WI38 (cell line): ENCODE measurements at regions not wholly inside any gene's neighbourhood (a gene's known extent, or its start where the extent isn't known, plus 50 kb on each side); places are given as distances from the start of the nearest gene placed in this dataset.

Source experiments
- H3K4me3 ChIP-seq: 2 replicates; pipeline ENCODE4 v1.5.1; 2011; ENCODE audit warnings: low read depth, mild to moderate bottlenecking, control low read depth, low read length
- TF ChIP-seq, protein P1 (sequence below): IDR thresholded peaks from 2 replicates; pipeline ENCODE4 v1.5.1; 2012; ENCODE audit warnings: low read depth, mild to moderate bottlenecking, control low read depth, low read length

GRCh38 chr13:27005976-27006518 lies 165.6 kb downstream of the USP12 start:
- no peak overlapping the region for H3K4me3 ChIP-seq
- TF ChIP-seq, protein P1, sequence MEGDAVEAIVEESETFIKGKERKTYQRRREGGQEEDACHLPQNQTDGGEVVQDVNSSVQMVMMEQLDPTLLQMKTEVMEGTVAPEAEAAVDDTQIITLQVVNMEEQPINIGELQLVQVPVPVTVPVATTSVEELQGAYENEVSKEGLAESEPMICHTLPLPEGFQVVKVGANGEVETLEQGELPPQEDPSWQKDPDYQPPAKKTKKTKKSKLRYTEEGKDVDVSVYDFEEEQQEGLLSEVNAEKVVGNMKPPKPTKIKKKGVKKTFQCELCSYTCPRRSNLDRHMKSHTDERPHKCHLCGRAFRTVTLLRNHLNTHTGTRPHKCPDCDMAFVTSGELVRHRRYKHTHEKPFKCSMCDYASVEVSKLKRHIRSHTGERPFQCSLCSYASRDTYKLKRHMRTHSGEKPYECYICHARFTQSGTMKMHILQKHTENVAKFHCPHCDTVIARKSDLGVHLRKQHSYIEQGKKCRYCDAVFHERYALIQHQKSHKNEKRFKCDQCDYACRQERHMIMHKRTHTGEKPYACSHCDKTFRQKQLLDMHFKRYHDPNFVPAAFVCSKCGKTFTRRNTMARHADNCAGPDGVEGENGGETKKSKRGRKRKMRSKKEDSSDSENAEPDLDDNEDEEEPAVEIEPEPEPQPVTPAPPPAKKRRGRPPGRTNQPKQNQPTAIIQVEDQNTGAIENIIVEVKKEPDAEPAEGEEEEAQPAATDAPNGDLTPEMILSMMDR: no peak

DNA sequence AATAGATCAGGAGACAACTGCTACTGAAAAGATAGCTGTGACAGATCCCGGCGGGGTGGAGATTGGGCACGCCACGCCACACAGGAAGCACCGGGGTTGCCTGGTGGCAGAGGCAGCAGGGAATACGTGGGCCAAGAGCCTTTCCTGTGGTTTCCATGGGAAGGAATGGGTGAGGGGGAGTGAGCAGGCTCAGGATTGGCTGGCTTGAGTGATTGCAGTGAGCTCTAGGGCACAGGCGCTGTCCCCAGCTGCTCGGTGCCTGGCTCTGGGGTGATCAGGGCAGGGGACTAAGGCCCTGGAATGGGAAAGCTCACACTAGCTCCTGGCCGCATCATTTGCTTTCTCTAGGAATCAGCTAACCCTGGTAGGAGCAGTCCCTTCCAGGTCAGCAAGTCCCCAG lies 166.1 kb downstream of the USP12 start:
- TF ChIP-seq, protein P1: no peak
- no peak overlapping the region for H3K4me3 ChIP-seq

GRCh38 chr13:27004866-27005265 lies 166.7 kb downstream of the USP12 start:
- TF ChIP-seq, protein P1: no peak

GRCh38 chr13:27004326-27004725 lies 167.3 kb downstream of the USP12 start:
- H3K4me3 ChIP-seq: no peak overlapping the region
- TF ChIP-seq, protein P1: no peak

More at GRCh38 chr13:27004866-27005265, 166.7 kb downstream of the USP12 start:
- H3K4me3 ChIP-seq: no peak overlapping the region

- H3K4me3 ChIP-seq: no peak overlapping the region
- TF ChIP-seq, protein P1: no peak
These were observed 169.9 kb downstream of the USP12 start for GRCh38 chr13:27001705-27002104.

GRCh38 chr13:27000686-27001085 lies 170.9 kb downstream of the USP12 start:
- H3K4me3 ChIP-seq: no peak overlapping the region
- TF ChIP-seq, protein P1: no peak

DNA sequence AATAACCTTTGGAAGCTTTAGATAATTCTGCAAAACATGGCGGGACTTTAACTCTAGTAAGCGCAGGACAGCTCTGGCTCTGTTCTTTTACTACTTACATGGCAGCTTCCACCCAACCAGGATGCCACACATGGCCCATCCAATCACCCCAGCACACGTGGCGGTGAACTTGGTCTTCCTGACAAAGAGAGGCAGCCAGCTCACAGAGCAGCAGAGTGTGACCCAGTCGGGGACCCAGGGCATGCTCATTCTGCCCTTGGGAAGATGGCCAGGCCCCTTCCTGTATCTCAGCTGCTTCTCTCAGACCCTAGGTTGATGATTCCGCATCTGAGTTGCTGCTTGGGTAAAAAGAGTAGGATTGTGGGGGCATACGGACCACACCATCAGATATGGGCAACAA lies 172.1 kb downstream of the USP12 start:
- no peak overlapping the region for H3K4me3 ChIP-seq
- TF ChIP-seq, protein P1: no peak
